Progenitor cell of endocrine pancreas (in vitro differentiated cells): ENCODE measurements at regions not wholly inside any gene's neighbourhood (a gene's known extent, or its start where the extent isn't known, plus 50 kb on each side); places are given as distances from the start of the nearest gene placed in this dataset.

Experiments used
- DNase-seq: peaks from one replicate; pipeline ENCODE4 v3.0.0; 2021; ENCODE audit warnings: low spot score; ENCODE audit not compliant: unreplicated experiment
- H3K27ac Mint-ChIP-seq: 2 replicates; pipeline ENCODE4 v1.8.0; 2021; ENCODE audit warnings: mild to moderate bottlenecking, moderate library complexity, mixed read lengths
- H3K27me3 Mint-ChIP-seq: 2 replicates; pipeline ENCODE4 v1.8.0; 2021; ENCODE audit warnings: mixed read lengths
- H3K36me3 Mint-ChIP-seq: 2 replicates; pipeline ENCODE4 v1.8.0; 2022; ENCODE audit warnings: mixed read lengths; ENCODE audit not compliant: insufficient read depth
- H3K4me1 Mint-ChIP-seq: 2 replicates; pipeline ENCODE4 v1.8.0; 2021; ENCODE audit warnings: low read depth, mixed read lengths
- H3K4me3 Mint-ChIP-seq: 2 replicates; pipeline ENCODE4 v1.8.0; 2021; ENCODE audit warnings: low read depth, mild to moderate bottlenecking, moderate library complexity, mixed read lengths
- H3K9me3 Mint-ChIP-seq: 2 replicates; pipeline ENCODE4 v1.8.0; 2021; ENCODE audit warnings: low read depth, mixed read lengths
- CTCF ChIP-seq: fragments of 200-600 bp; sonication (generic); IDR thresholded peaks from one replicate; pipeline ENCODE4 v1.5.0; 2021; ENCODE audit warnings: antibody characterized with exemption, mild to moderate bottlenecking; ENCODE audit not compliant: unreplicated experiment

GRCh38 chr3:180188512-180189309, 152.0 kb upstream of the PEX5L start:
- no peak for DNase-seq
- no peaks in the 10 kb centered on the region for H3K36me3 Mint-ChIP-seq
- no peaks in the 10 kb centered on the region for H3K4me1 Mint-ChIP-seq
- no peaks in the 10 kb centered on the region for H3K9me3 Mint-ChIP-seq
- no peak overlapping the region for H3K27ac Mint-ChIP-seq
- H3K27me3 Mint-ChIP-seq, result no peaks in the 10 kb centered on the region
- no peak overlapping the region for H3K4me3 Mint-ChIP-seq
- no peak for TF ChIP-seq CTCF

DNA sequence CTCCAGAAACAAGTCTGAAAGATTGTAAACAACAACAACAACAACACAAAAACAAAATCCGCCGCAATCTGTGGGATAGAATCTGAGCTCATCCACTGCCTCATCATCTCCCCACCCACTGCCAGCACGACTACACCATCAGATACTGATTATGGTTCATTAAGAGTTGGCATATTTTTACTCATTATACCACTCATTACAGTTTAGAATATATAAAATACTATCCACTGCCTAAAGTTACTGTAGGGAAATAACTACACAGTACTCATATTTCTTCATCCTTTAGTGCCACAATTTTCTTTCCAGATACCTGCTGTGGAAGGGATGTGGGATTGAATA, 152.5 kb upstream of the PEX5L start:
- H3K4me3 Mint-ChIP-seq, result no peak overlapping the region
- H3K27ac Mint-ChIP-seq, result no peak overlapping the region
- DNase-seq, result no peak
- no peaks in the 10 kb centered on the region for H3K4me1 Mint-ChIP-seq
- TF ChIP-seq CTCF, result no peak
- H3K27me3 Mint-ChIP-seq, result no peaks in the 10 kb centered on the region
- H3K9me3 Mint-ChIP-seq, result no peaks in the 10 kb centered on the region
- H3K36me3 Mint-ChIP-seq, result no peaks in the 10 kb centered on the region

GRCh38 chr3:180196658-180197057, 159.9 kb upstream of the PEX5L start:
- no peak for DNase-seq
- H3K4me3 Mint-ChIP-seq, result no peak overlapping the region
- H3K4me1 Mint-ChIP-seq, result no peaks in the 10 kb centered on the region
- TF ChIP-seq CTCF, result no peak
- H3K9me3 Mint-ChIP-seq, result no peaks in the 10 kb centered on the region
- H3K27ac Mint-ChIP-seq, result no peak overlapping the region
- H3K27me3 Mint-ChIP-seq, result no peaks in the 10 kb centered on the region
- no peaks in the 10 kb centered on the region for H3K36me3 Mint-ChIP-seq

DNA sequence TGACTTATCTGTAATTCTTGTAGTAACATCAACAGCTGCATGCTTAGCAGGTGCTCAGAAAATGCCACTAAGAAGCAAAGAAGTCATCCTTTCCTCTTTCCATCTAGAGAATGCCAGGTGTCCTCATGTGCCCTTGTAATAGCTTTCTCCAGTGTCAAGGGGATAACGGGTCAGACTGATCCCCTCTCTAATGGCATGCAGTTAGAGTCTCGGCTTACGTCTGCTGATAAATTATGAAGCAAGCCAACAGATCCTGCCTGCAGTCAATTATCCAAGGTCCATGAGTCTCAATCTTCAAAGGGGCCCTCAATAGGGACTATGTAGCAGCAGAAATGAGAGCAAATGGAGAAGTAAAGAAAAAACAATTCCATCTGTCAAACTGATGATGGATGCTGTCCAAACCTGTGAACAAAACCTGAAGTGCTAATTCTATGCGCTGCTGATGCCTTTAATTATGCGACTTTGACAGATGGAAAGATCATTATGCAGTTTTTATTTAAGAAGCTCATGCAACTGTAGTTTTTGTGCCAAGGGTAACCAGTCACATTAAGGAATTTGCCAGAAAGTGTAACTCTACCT, 162.8 kb upstream of the PEX5L start:
- H3K4me3 Mint-ChIP-seq, result no peak overlapping the region
- TF ChIP-seq CTCF, result no peak
- H3K27me3 Mint-ChIP-seq, result no peaks in the 10 kb centered on the region
- no peaks in the 10 kb centered on the region for H3K36me3 Mint-ChIP-seq
- H3K9me3 Mint-ChIP-seq, result no peaks in the 10 kb centered on the region
- DNase-seq, result no peak
- H3K4me1 Mint-ChIP-seq, result no peaks in the 10 kb centered on the region
- H3K27ac Mint-ChIP-seq, result no peak overlapping the region

- TF ChIP-seq CTCF, result no peak
- H3K27ac Mint-ChIP-seq, result no peak overlapping the region
- no peaks in the 10 kb centered on the region for H3K27me3 Mint-ChIP-seq
- H3K4me1 Mint-ChIP-seq, result no peaks in the 10 kb centered on the region
- DNase-seq, result no peak
- peaks cover 15% of the 10 kb centered on the region for H3K9me3 Mint-ChIP-seq
- no peak overlapping the region for H3K4me3 Mint-ChIP-seq
- no peaks in the 10 kb centered on the region for H3K36me3 Mint-ChIP-seq
Observed at GRCh38 chr3:180215866-180216265, 179.1 kb upstream of the PEX5L start.
